SK-N-SH treated with all-trans-retinoic acid at 6 μM for 48 hours (cell line): ENCODE measurements at regions not wholly inside any gene's neighbourhood (a gene's known extent, or its start where the extent isn't known, plus 50 kb on each side); places are given as distances from the start of the nearest gene placed in this dataset.

Experiments
- ATAC-seq: fragments of 200-7000 bp; cut with Tn5 transposase; 3 replicates; pipeline ENCODE4 v1.9.1; 2020; ENCODE audit warnings: mild to moderate bottlenecking, moderate library complexity
- BACH2 ChIP-seq: fragments of 250-450 bp; sonication (Bioruptor Pico); IDR thresholded peaks from 2 replicates; pipeline ENCODE4 v1.9.0; 2021; ENCODE audit warnings: mild to moderate bottlenecking, borderline replicate concordance
- CSDC2 ChIP-seq: fragments of 250-450 bp; sonication (Bioruptor Pico); IDR thresholded peaks from 2 replicates; pipeline ENCODE4 v1.5.0; 2020; ENCODE audit warnings: mild to moderate bottlenecking, moderate library complexity
- ESRRG ChIP-seq: fragments of 250-450 bp; sonication (Bioruptor Pico); IDR thresholded peaks from 2 replicates; pipeline ENCODE4 v1.6.1; 2021; ENCODE audit warnings: mild to moderate bottlenecking
- OSR1 ChIP-seq: fragments of 250-450 bp; sonication (Bioruptor Pico); IDR thresholded peaks from 2 replicates; pipeline ENCODE4 v1.8.0; 2022; ENCODE audit warnings: moderate library complexity, mild to moderate bottlenecking, inconsistent platforms
- RARB ChIP-seq: fragments of 250-450 bp; sonication (Bioruptor Pico); IDR thresholded peaks from 2 replicates; pipeline ENCODE4 v1.8.0; 2021; ENCODE audit warnings: mild to moderate bottlenecking, moderate library complexity
- SNAI2 ChIP-seq: fragments of 250-450 bp; sonication (Bioruptor Pico); IDR thresholded peaks from 2 replicates; pipeline ENCODE4 v1.5.0; 2020; ENCODE audit warnings: mild to moderate bottlenecking, moderate library complexity
- TCF4 ChIP-seq: fragments of 250-450 bp; sonication (Bioruptor Pico); IDR thresholded peaks from 2 replicates; pipeline ENCODE4 v1.8.0; 2021; ENCODE audit warnings: mild to moderate bottlenecking, moderate library complexity, borderline replicate concordance
- ZFP3 ChIP-seq: fragments of 250-450 bp; sonication (Bioruptor Pico); IDR thresholded peaks from 2 replicates; pipeline ENCODE4 v1.5.0; 2020; ENCODE audit warnings: mild to moderate bottlenecking, moderate library complexity
- ZFP30 ChIP-seq: fragments of 450-650 bp; formaldehyde crosslinking; IDR thresholded peaks from 2 replicates; pipeline ENCODE4 v1.5.0; 2022; ENCODE audit warnings: mild to moderate bottlenecking, moderate library complexity
- ZNF70 ChIP-seq: fragments of 450-650 bp; formaldehyde crosslinking; IDR thresholded peaks from 2 replicates; pipeline ENCODE4 v1.5.0; 2020; ENCODE audit warnings: mild to moderate bottlenecking, moderate library complexity
- TF ChIP-seq, protein P1 (sequence below): fragments of 250-450 bp; sonication (Bioruptor Pico); IDR thresholded peaks from 2 replicates; pipeline ENCODE4 v1.5.1; 2020; ENCODE audit warnings: low read depth, mild to moderate bottlenecking, moderate library complexity

DNA sequence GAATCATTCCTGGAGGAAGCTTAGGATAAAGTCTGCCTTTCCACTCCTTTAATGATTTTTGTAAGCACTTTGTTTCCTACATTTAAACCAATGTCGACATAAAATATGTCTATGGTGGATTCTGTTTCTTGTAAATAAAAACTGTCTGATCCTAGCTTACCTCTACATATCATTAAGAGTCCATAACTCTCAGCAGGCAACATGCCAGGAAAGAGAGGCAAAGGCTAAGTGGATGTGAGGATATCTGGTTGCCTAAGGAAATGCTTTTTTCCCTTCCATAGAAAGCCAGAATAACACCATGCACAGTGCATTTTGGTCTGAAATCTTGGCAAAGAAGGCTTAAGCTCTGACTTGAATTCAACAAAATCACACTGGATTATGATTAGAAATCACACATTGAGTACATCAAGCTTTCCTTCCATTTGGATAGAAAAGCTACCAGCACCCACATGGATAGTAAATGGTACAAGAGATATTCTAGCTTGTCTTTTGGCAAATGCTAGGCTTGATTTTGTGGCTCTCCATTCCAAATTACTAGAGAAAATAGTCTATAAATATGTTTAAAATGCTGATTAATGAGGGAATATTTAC, 57.0 kb upstream of the CNTN1 start:
- no peak for ATAC-seq
- TF ChIP-seq TCF4 (no peak), ZNF70 (CRISPR knock-in tag) (no peak), OSR1 (CRISPR knock-in tag) (no peak), ZFP3 (CRISPR knock-in tag) (no peak), ZFP30 (CRISPR knock-in tag) (no peak), RARB (CRISPR knock-in tag) (no peak), SNAI2 (CRISPR knock-in tag) (no peak), ESRRG (CRISPR knock-in tag) (no peak), CSDC2 (CRISPR knock-in tag) (no peak), BACH2 (CRISPR knock-in tag) (no peak)
- TF ChIP-seq, protein P1, sequence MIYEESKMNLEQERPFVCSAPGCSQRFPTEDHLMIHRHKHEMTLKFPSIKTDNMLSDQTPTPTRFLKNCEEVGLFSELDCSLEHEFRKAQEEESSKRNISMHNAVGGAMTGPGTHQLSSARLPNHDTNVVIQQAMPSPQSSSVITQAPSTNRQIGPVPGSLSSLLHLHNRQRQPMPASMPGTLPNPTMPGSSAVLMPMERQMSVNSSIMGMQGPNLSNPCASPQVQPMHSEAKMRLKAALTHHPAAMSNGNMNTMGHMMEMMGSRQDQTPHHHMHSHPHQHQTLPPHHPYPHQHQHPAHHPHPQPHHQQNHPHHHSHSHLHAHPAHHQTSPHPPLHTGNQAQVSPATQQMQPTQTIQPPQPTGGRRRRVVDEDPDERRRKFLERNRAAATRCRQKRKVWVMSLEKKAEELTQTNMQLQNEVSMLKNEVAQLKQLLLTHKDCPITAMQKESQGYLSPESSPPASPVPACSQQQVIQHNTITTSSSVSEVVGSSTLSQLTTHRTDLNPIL = no peak
